Neural crest cell (in vitro differentiated cells): ENCODE measurements at regions not wholly inside any gene's neighbourhood (a gene's known extent, or its start where the extent isn't known, plus 50 kb on each side); places are given as distances from the start of the nearest gene placed in this dataset.

Experiments
- DNase-seq: peaks from one replicate; pipeline ENCODE4 v3.0.0; 2021; ENCODE audit warnings: low read depth, mixed read lengths, low spot score
- H3K27ac Mint-ChIP-seq: one replicate; pipeline ENCODE4 v1.8.0; 2021; ENCODE audit warnings: mild to moderate bottlenecking, mixed read lengths; ENCODE audit not compliant: unreplicated experiment
- H3K27me3 Mint-ChIP-seq: 2 replicates; pipeline ENCODE4 v1.8.0; 2021; ENCODE audit warnings: low read depth, mild to moderate bottlenecking, mixed read lengths
- H3K36me3 Mint-ChIP-seq: 2 replicates; pipeline ENCODE4 v1.8.0; 2021; ENCODE audit warnings: low read depth, mild to moderate bottlenecking, mixed read lengths
- H3K4me1 Mint-ChIP-seq: 2 replicates; pipeline ENCODE4 v1.8.0; 2021; ENCODE audit warnings: mixed read lengths
- H3K4me3 Mint-ChIP-seq: one replicate; pipeline ENCODE4 v1.8.0; 2021; ENCODE audit warnings: mild to moderate bottlenecking, mixed read lengths
- H3K9me3 Mint-ChIP-seq: 2 replicates; pipeline ENCODE4 v1.8.0; 2021; ENCODE audit warnings: mixed read lengths
- TF ChIP-seq, protein P1 (sequence below): fragments of 200-600 bp; sonication (generic); conservative IDR thresholded peaks from 2 replicates; pipeline ENCODE4 v1.5.0; 2021; ENCODE audit warnings: antibody characterized with exemption, mild to moderate bottlenecking

DNA sequence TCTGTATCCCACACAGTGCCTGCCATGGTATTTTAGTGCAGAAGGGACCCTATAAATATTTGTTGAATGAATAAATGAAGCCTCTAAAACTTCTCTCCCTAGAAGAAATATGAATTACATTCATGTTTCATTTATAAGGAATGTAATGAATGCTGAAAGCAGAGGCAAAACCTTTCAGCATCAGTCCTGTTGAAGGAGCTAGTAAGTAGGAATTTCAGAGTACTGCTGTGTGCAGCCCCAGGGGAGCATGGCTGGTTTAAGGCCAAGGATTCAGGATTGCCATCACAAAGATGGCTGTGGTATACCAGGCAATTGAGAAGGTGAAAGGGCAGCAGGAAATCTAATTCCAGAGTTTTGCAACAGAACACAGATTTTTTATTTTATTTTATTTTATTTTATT is 1131.4 kb downstream of the IGSF11 start:
- peaks cover 7% of the 10 kb centered on the region for H3K9me3 Mint-ChIP-seq
- H3K27me3 Mint-ChIP-seq = no peaks in the 10 kb centered on the region
- H3K4me1 Mint-ChIP-seq = peaks cover 9% of the 10 kb centered on the region
- H3K36me3 Mint-ChIP-seq = no peaks in the 10 kb centered on the region
- TF ChIP-seq, protein P1, sequence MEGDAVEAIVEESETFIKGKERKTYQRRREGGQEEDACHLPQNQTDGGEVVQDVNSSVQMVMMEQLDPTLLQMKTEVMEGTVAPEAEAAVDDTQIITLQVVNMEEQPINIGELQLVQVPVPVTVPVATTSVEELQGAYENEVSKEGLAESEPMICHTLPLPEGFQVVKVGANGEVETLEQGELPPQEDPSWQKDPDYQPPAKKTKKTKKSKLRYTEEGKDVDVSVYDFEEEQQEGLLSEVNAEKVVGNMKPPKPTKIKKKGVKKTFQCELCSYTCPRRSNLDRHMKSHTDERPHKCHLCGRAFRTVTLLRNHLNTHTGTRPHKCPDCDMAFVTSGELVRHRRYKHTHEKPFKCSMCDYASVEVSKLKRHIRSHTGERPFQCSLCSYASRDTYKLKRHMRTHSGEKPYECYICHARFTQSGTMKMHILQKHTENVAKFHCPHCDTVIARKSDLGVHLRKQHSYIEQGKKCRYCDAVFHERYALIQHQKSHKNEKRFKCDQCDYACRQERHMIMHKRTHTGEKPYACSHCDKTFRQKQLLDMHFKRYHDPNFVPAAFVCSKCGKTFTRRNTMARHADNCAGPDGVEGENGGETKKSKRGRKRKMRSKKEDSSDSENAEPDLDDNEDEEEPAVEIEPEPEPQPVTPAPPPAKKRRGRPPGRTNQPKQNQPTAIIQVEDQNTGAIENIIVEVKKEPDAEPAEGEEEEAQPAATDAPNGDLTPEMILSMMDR = no peak
- H3K4me3 Mint-ChIP-seq = no peak overlapping the region
- DNase-seq = no peak
- H3K27ac Mint-ChIP-seq = no peak overlapping the region

DNA sequence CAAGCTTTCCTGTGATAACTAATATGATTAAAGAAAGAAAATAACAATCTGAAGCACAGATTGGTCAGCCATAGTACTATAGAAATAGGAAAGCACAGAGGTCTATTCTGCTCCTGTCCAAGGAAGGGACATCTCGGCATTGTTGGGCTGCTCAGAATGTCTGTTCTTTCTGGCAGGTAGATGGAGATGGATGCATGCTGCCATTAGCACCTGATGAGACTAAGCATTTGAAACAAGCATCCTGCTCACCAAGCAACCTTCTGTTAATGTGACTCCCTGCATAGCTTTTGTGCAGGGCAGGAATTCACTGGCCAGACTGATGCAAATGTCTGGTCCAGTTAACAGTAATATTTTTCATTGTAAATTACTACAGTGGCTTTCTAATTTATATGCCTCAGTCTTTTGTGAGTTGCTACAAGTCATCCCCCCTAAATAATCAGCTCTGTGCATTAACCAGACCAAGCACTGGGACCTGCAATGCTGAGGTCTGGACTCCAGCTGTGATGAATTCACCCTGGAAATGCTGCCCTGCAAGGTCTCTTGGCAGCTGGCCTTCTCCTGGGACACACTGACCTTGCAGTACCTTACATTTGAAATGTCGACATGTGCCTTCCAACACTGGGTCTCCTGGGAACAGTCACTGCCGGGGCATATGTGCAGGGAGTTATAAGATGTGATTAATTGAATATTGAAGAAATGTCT is 1123.7 kb downstream of the IGSF11 start:
- Mint-ChIP-seq H3K4me3 (no peak overlapping the region), H3K27ac (no peak overlapping the region), H3K9me3 (no peaks in the 10 kb centered on the region), H3K36me3 (no peaks in the 10 kb centered on the region), H3K4me1 (no peaks in the 10 kb centered on the region), H3K27me3 (no peaks in the 10 kb centered on the region)
- TF ChIP-seq, protein P1 = no peak
- no peak for DNase-seq

DNA sequence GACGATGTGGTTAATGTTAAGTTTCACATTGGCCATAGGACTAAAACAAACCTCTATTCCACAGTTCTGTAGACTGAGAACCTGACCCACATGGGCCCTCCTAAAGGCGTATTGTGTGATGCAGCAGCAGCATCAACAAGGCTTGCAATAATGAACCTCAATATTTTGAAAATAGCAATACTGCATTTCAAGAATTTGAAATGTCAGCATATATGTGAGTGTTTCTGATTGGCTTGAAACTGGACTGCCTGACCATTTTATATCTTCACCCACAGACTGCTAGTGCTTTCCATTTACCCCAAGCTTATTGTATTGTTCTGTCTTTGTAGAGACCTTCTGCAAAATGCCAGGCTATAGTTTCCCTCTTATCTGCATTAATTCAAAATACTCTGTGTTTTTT is 1122.3 kb downstream of the IGSF11 start:
- H3K27ac Mint-ChIP-seq = no peak overlapping the region
- no peaks in the 10 kb centered on the region for H3K4me1 Mint-ChIP-seq
- TF ChIP-seq, protein P1 = no peak
- no peaks in the 10 kb centered on the region for H3K27me3 Mint-ChIP-seq
- H3K4me3 Mint-ChIP-seq = no peak overlapping the region
- no peaks in the 10 kb centered on the region for H3K9me3 Mint-ChIP-seq
- H3K36me3 Mint-ChIP-seq = no peaks in the 10 kb centered on the region
- DNase-seq = no peak

- Mint-ChIP-seq H3K36me3 (no peaks in the 10 kb centered on the region), H3K27ac (no peak overlapping the region), H3K4me1 (peaks cover 2% of the 10 kb centered on the region), H3K9me3 (no peaks in the 10 kb centered on the region), H3K4me3 (no peak overlapping the region), H3K27me3 (no peaks in the 10 kb centered on the region)
- no peak for DNase-seq
- TF ChIP-seq, protein P1 = no peak
Observed at GRCh38 chr3:117914540-117915100, 1120.0 kb downstream of the IGSF11 start.

DNA sequence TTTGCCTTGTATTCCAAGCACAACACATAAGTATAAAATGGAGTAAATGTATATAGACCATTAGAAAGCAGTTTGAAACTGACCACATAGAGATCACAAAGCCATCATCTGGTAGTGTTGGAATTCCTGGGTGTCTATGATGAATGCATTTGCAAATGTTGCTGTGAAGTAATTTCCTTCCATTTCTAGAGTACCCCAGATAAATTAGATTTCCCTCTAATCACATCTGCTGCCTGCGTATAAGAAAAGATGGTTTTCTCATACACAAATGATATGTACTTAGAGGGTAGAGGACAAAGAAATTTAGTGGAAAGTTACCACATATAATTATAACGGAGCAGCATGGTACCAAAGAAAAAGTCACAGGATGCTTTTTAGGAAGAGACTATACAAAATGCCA is 1117.8 kb downstream of the IGSF11 start:
- TF ChIP-seq, protein P1 = no peak
- no peaks in the 10 kb centered on the region for H3K9me3 Mint-ChIP-seq
- no peak overlapping the region for H3K27ac Mint-ChIP-seq
- H3K4me3 Mint-ChIP-seq = no peak overlapping the region
- H3K4me1 Mint-ChIP-seq = peaks cover 22% of the 10 kb centered on the region
- no peaks in the 10 kb centered on the region for H3K36me3 Mint-ChIP-seq
- H3K27me3 Mint-ChIP-seq = no peaks in the 10 kb centered on the region
- DNase-seq = no peak
